ENCODE measurements at regions not wholly inside any gene's neighbourhood (a gene's known extent, or its start where the extent isn't known, plus 50 kb on each side); places are given as distances from the start of the nearest gene placed in this dataset.

DNA sequence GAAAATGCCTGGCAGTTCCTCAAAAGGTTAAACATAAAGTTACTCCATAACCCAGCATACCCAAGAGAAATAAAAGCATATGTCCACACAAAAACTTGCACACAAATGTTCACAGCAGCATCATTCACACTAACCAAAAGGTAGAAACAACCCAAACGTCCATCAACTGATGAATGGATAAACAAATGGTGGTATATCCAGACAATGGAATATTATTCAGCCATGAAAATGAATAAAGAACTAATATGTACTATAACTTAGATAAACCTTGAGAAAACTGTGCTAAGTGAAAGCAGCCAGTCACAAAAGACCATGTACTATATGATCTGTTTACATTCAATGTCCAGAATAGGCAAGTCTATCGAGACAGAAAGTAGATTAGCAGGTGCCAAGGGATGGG, 60.4 kb downstream of the CAMK2N1 start:
- no peak for DNase-seq (ENCODE audit: low spot score)
- no peak for TF ChIP-seq CTCF (IDR thresholded peaks at IDR 0.05; ENCODE audit: extremely low read depth, missing control alignments)

DNA sequence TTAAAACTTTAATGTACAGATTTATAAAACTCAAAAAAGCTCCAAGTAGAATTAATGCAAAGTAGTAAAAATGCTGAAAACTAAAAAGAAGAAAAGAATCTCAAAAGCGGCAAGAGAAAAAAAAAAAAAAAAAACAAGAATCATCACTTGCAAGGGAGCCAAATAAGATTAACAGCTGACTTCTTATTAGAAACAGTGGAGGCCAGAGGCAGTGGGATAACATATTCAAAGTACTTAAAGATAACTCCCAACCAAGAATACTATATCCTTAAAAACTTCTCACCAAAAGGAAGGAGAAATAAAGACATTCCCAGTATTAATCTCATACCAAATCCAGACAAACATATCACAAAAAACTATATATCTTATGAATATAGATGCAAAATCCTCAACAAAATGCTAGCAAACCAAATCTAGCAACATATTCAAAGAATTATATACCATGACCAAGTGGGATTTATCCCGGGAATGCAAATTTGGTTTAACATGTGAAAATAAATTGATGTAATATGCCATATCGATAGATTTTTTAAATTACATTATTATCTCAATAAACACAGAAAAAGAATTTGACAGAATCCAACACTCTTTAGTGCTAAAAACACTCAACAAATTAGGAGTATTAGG, 62.7 kb downstream of the CAMK2N1 start:
- no peak for DNase-seq (ENCODE audit: low spot score)
- no peak for TF ChIP-seq CTCF (IDR thresholded peaks at IDR 0.05; ENCODE audit: extremely low read depth, missing control alignments)

DNA sequence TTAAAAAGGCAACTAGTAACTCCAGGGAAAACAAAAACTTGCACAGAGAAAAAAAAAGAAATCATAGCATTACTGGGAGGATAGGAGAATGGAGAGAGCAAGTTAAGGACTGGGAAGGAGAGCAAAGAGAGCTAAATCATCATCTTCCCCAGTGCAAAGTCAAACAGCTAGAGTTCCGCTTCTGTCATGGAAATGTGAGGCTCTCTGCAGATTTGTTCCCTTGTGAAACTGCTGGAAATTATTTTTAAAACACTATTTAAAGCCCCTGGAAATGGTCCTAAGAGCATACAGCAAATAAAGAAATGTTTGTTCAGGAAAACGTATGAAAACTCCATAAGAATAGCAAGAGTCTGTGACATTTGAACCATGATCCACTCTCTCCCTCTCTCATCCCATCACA, 64.6 kb downstream of the CAMK2N1 start:
- no peak for DNase-seq (ENCODE audit: low spot score)
- TF ChIP-seq CTCF (IDR thresholded peaks at IDR 0.05; ENCODE audit: extremely low read depth, missing control alignments): no peak

- no peak for TF ChIP-seq CTCF (IDR thresholded peaks at IDR 0.05; ENCODE audit: extremely low read depth, missing control alignments)
- no peak for DNase-seq (ENCODE audit: low spot score)
These were observed 68.4 kb downstream of the CAMK2N1 start for GRCh38 chr1:20417581-20417980.

DNA sequence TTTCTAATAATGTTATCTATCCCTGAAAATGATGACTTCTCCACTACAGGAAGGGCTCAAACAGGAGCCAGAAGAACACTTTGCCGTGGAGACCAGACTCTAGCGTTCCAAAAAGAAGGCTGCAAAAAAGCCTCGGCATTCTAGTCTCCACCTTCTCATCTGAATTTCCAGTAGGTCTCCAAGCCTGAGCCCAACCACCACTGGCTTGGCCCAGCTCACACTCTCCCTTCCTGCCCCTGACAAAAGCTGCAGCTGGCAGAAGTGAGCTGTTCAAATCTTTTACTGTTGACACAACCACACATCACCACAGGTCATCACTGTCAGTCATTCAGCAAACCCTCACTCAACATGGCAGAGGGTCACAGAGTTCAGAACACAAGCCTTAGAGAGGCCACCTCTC, 69.3 kb downstream of the CAMK2N1 start:
- DNase-seq (ENCODE audit: low spot score): no peak
- no peak for TF ChIP-seq CTCF (IDR thresholded peaks at IDR 0.05; ENCODE audit: extremely low read depth, missing control alignments)

DNA sequence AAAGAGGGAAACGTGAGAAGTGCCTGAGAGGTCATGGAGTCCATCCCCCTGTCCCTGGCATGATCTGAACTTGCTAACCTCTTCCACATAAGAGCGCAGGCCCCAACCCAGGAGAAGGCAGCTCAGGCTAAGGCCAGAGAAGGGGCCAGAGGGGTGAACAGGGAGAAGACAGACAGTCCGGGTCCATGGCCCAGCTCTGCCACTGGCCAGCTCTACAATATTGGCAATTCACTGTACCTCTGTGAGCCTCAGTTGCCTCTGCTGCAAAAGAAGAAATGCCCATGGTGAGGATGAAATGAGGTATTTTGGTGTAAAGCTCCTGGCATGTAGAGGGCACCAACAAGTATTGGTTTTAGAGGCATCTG, 72.3 kb downstream of the CAMK2N1 start:
- no peak for DNase-seq (ENCODE audit: low spot score)
- no peak for TF ChIP-seq CTCF (IDR thresholded peaks at IDR 0.05; ENCODE audit: extremely low read depth, missing control alignments)

- no peak for TF ChIP-seq CTCF (IDR thresholded peaks at IDR 0.05; ENCODE audit: extremely low read depth, missing control alignments)
- DNase-seq (ENCODE audit: low spot score): no peak
These were observed 72.8 kb downstream of the CAMK2N1 start for GRCh38 chr1:20413136-20413775.

All from GM20000 (cell line).